ENCODE measurements at regions not wholly inside any gene's neighbourhood (a gene's known extent, or its start where the extent isn't known, plus 50 kb on each side); places are given as distances from the start of the nearest gene placed in this dataset.

- TF ChIP-seq CTCF (IDR thresholded peaks at IDR 0.05) (no peak), POLR2A (IDR thresholded peaks at IDR 0.05) (no peak)
Measured at GRCh38 chr2:200230716-200231115, 75.8 kb upstream of the SPATS2L start.

Measured in uterus (tissue), 2 donors.